Gastrocnemius medialis (tissue), 4 donors: ENCODE measurements at regions not wholly inside any gene's neighbourhood (a gene's known extent, or its start where the extent isn't known, plus 50 kb on each side); places are given as distances from the start of the nearest gene placed in this dataset.

Experiments
- POLR2A ChIP-seq, 2 donors: fragments of 450-650 bp; IDR thresholded peaks; one replicate each; pipeline ENCODE4 v1.6.1; 2017; ENCODE audit warnings: antibody characterized with exemption in 2 of 2, mild to moderate bottlenecking in 2 of 2, moderate library complexity in 2 of 2
- TF ChIP-seq, protein P1 (sequence below), 5 experiments: fragments of 450-650 bp in 3 of 5; fragments of 200-600 bp in 2 of 5; sonication (generic) in 2 of 5; IDR thresholded peaks in 4 of 5; conservative IDR thresholded peaks in 1 of 5; 1 replicate in 4 of 5; 2 replicates in 1 of 5; pipeline ENCODE4 v1.5.1; 2016 to 2019; ENCODE audit warnings: antibody characterized with exemption in 5 of 5, mild to moderate bottlenecking in 3 of 5, moderate library complexity in 3 of 5

DNA sequence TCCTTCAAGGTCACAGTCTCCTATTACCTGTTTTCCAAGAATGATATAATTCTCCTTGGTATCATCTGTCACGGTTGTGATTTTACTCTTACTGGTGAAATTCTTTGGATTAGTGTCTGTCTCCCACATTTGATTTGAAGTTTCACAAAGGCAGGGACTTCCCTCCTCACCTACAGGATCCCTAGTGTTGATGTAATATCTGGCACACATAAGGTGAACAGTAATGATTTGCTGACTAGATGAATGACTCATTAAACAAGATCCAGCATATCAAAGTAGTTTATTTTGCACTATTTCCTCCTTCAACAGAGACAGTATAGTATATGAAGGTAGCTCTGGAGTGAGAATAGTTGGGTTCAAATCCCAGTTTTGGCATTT, 135.3 kb upstream of the IL1RAPL2 start:
- TF ChIP-seq, protein P1, sequence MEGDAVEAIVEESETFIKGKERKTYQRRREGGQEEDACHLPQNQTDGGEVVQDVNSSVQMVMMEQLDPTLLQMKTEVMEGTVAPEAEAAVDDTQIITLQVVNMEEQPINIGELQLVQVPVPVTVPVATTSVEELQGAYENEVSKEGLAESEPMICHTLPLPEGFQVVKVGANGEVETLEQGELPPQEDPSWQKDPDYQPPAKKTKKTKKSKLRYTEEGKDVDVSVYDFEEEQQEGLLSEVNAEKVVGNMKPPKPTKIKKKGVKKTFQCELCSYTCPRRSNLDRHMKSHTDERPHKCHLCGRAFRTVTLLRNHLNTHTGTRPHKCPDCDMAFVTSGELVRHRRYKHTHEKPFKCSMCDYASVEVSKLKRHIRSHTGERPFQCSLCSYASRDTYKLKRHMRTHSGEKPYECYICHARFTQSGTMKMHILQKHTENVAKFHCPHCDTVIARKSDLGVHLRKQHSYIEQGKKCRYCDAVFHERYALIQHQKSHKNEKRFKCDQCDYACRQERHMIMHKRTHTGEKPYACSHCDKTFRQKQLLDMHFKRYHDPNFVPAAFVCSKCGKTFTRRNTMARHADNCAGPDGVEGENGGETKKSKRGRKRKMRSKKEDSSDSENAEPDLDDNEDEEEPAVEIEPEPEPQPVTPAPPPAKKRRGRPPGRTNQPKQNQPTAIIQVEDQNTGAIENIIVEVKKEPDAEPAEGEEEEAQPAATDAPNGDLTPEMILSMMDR (IDR thresholded peaks at IDR 0.05 in 4 of 5, conservative IDR thresholded peaks at IDR 0.05 in 1 of 5), result no peak
- no peak for TF ChIP-seq POLR2A (IDR thresholded peaks at IDR 0.05)
